Thyroid gland (tissue), 4 donors: ENCODE measurements at regions not wholly inside any gene's neighbourhood (a gene's known extent, or its start where the extent isn't known, plus 50 kb on each side); places are given as distances from the start of the nearest gene placed in this dataset.

Experiments
- DNase-seq, 2 donors: peaks; one replicate each; pipeline ENCODE4 v3.0.0-alpha.2; 2019
- H3K27ac ChIP-seq, 3 donors: fragments of 200-600 bp; sonication (generic); 1 replicate in 2 of 3; 2 replicates in 1 of 3; pipeline ENCODE4 v1.5.1; 2016 to 2019; ENCODE audit warnings: mild to moderate bottlenecking in 1 of 3, moderate library complexity in 1 of 3
- H3K27me3 ChIP-seq: fragments of 200-600 bp; sonication (generic); one replicate; pipeline ENCODE4 v1.5.1; 2019
- H3K36me3 ChIP-seq, 2 donors: fragments of 200-600 bp; sonication (generic); one replicate each; pipeline ENCODE4 v1.5.1; 2016 to 2019
- H3K4me1 ChIP-seq, 2 donors: fragments of 200-600 bp; sonication (generic); one replicate each; pipeline ENCODE4 v1.5.1; 2017 to 2019
- H3K4me3 ChIP-seq, 3 donors: fragments of 200-600 bp; sonication (generic); replicated peaks in 1 of 3; 1 replicate in 2 of 3; 2 replicates in 1 of 3; pipeline ENCODE4 v1.5.1; 2016; ENCODE audit warnings: mild to moderate bottlenecking in 1 of 3
- H3K9me3 ChIP-seq: fragments of 200-600 bp; sonication (generic); one replicate; pipeline ENCODE4 v1.5.1; 2017
- CTCF ChIP-seq, 6 experiments: fragments of 200-600 bp in 3 of 6; fragments of 450-650 bp in 3 of 6; sonication (generic) in 3 of 6; IDR thresholded peaks; one replicate each; pipeline ENCODE4 v1.5.1; 2016 to 2019; ENCODE audit warnings: antibody characterized with exemption in 6 of 6, mild to moderate bottlenecking in 2 of 6, inconsistent platforms in 1 of 6, moderate library complexity in 1 of 6
- POLR2A ChIP-seq, 2 donors: fragments of 450-650 bp; IDR thresholded peaks; one replicate each; pipeline ENCODE4 v1.6.1; 2017; ENCODE audit warnings: antibody characterized with exemption in 2 of 2, mild to moderate bottlenecking in 2 of 2, moderate library complexity in 1 of 2
- WGBS, 2 donors: methylation state at CpG; one replicate each; pipeline ENCODE4 v1.1.5; 2017; 5-methylcytosine and 5-hydroxymethylcytosine counted together
- intact Hi-C: fragments of 100-400 bp; cut with DNase I; formaldehyde crosslinking; loops from one replicate; pipeline ENCODE4 v1.15.1; 2023

- no peak for DNase-seq
- H3K27me3 ChIP-seq, result no peaks in the 10 kb centered on the region
- no peak overlapping the region for H3K27ac ChIP-seq
- no peak overlapping the region for H3K4me3 ChIP-seq
- H3K4me1 ChIP-seq, result no peaks in the 10 kb centered on the region
- no peaks in the 10 kb centered on the region for H3K9me3 ChIP-seq
- WGBS, 2 donors, result 82 to 88% methylated on average over 15 of the region's 15 CpGs
- TF ChIP-seq POLR2A (IDR thresholded peaks at IDR 0.05) (no peak), CTCF (IDR thresholded peaks at IDR 0.05) (no peak)
- intact Hi-C loops, result no loop called here
- no peaks in the 10 kb centered on the region for H3K36me3 ChIP-seq
Measured at GRCh38 chr14:101251812-101252442, 309.4 kb upstream of the DIO3 start.

GRCh38 chr14:101252443-101253214 is 308.7 kb upstream of the DIO3 start:
- WGBS, 2 donors, result 84 to 86% methylated on average over 11 to 13 of the region's 13 CpGs
- no peaks in the 10 kb centered on the region for H3K36me3 ChIP-seq
- H3K9me3 ChIP-seq, result no peaks in the 10 kb centered on the region
- H3K4me1 ChIP-seq, result no peaks in the 10 kb centered on the region
- no peaks in the 10 kb centered on the region for H3K27me3 ChIP-seq
- H3K27ac ChIP-seq, result no peak overlapping the region
- DNase-seq, result no peak
- H3K4me3 ChIP-seq, result no peak overlapping the region
- intact Hi-C loops, result no loop called here
- TF ChIP-seq CTCF (IDR thresholded peaks at IDR 0.05) (no peak), POLR2A (IDR thresholded peaks at IDR 0.05) (no peak)

- Histone ChIP-seq H3K27ac (no peak overlapping the region), H3K27me3 (no peaks in the 10 kb centered on the region), H3K9me3 (no peaks in the 10 kb centered on the region), H3K4me3 (no peak overlapping the region), H3K4me1 (no peaks in the 10 kb centered on the region), H3K36me3 (no peaks in the 10 kb centered on the region)
- no peak for DNase-seq
- TF ChIP-seq POLR2A (IDR thresholded peaks at IDR 0.05) (no peak), CTCF (IDR thresholded peaks at IDR 0.05) (no peak)
- 88 to 97% methylated on average over 5 of the region's 5 CpGs for WGBS, 2 donors
- intact Hi-C loops, result no loop called here
Measured at GRCh38 chr14:101253948-101254347, 307.3 kb upstream of the DIO3 start.

GRCh38 chr14:101254805-101255764 is 306.2 kb upstream of the DIO3 start:
- no peak overlapping the region for H3K27ac ChIP-seq
- TF ChIP-seq POLR2A (IDR thresholded peaks at IDR 0.05), result no peak
- TF ChIP-seq CTCF (IDR thresholded peaks at IDR 0.05), result no peak
- H3K27me3 ChIP-seq, result no peaks in the 10 kb centered on the region
- H3K4me3 ChIP-seq, result no peak overlapping the region
- no peaks in the 10 kb centered on the region for H3K36me3 ChIP-seq
- no peaks in the 10 kb centered on the region for H3K4me1 ChIP-seq
- DNase-seq, result no peak
- H3K9me3 ChIP-seq, result no peaks in the 10 kb centered on the region
- 66 to 72% methylated on average over 10 to 17 of the region's 17 CpGs for WGBS, 2 donors
- intact Hi-C loops, result no loop called here
